ENCODE measurements at regions not wholly inside any gene's neighbourhood (a gene's known extent, or its start where the extent isn't known, plus 50 kb on each side); places are given as distances from the start of the nearest gene placed in this dataset.

DNA sequence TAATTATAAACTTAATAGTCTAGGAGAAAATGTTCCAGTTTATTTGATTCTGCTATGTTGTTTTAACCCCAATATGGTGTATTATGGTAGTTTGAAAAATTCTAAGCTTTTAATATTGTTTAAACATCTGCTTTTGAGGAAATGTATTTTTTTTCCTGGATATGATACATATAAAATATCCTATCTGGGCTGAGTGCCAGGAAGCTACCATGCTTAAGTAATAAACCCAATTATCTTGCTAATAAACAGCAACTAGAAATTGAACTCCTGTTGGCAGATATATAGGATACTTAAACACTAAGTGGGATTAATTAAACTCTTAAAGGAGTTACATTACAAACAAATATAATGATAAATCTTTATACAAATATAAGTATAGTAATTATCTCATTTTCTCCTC lies 293.7 kb upstream of the GRM7 start:
- no peak for DNase-seq
- intact Hi-C loops (cut with DNase I): no loop called here
- Histone ChIP-seq H3K4me1 (ENCODE audit: insufficient read depth) (no peaks in the 10 kb centered on the region), H3K36me3 (no peaks in the 10 kb centered on the region), H3K27ac (no peak overlapping the region), H3K9me3 (no peaks in the 10 kb centered on the region), H3K27me3 (no peaks in the 10 kb centered on the region), H3K4me3 (no peak overlapping the region)
- TF ChIP-seq, protein P1, sequence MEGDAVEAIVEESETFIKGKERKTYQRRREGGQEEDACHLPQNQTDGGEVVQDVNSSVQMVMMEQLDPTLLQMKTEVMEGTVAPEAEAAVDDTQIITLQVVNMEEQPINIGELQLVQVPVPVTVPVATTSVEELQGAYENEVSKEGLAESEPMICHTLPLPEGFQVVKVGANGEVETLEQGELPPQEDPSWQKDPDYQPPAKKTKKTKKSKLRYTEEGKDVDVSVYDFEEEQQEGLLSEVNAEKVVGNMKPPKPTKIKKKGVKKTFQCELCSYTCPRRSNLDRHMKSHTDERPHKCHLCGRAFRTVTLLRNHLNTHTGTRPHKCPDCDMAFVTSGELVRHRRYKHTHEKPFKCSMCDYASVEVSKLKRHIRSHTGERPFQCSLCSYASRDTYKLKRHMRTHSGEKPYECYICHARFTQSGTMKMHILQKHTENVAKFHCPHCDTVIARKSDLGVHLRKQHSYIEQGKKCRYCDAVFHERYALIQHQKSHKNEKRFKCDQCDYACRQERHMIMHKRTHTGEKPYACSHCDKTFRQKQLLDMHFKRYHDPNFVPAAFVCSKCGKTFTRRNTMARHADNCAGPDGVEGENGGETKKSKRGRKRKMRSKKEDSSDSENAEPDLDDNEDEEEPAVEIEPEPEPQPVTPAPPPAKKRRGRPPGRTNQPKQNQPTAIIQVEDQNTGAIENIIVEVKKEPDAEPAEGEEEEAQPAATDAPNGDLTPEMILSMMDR (IDR thresholded peaks at IDR 0.05): no peak
- no peak for TF ChIP-seq POLR2A (IDR thresholded peaks at IDR 0.05)
- TF ChIP-seq EP300 (IDR thresholded peaks at IDR 0.05): no peak

DNA sequence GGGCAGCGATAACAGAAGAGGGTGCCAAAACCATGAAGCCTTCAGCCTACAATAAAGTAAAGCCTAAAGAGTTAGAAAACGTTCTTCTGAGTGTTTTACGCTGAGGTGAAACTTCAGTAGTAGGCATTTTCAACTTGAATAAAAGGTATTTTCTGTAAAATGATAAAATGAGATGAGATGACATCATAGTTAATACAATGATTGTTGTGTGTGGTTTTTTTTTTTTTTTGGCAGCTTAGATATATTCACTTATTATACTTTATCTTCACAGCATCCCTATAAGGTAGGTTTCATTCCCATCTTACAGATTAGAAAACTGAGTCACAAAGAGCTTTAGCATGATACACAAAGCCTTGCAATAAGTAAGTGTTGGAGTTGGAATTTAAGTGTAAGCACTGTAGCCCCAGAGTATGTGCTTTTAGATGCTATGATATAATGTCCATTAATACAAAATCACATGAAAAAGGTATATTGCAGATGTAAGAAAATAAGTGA lies 291.9 kb upstream of the GRM7 start:
- Histone ChIP-seq H3K27ac (no peak overlapping the region), H3K4me1 (ENCODE audit: insufficient read depth) (no peaks in the 10 kb centered on the region), H3K4me3 (no peak overlapping the region), H3K9me3 (no peaks in the 10 kb centered on the region), H3K36me3 (no peaks in the 10 kb centered on the region), H3K27me3 (no peaks in the 10 kb centered on the region)
- WGBS, 3 donors: 84 to 86% (median 84%) methylated on average over 3 of the region's 3 CpGs
- TF ChIP-seq POLR2A (IDR thresholded peaks at IDR 0.05) (no peak), EP300 (IDR thresholded peaks at IDR 0.05) (no peak)
- TF ChIP-seq, protein P1 (IDR thresholded peaks at IDR 0.05): no peak
- intact Hi-C loops (cut with DNase I): no loop called here
- DNase-seq: no peak

DNA sequence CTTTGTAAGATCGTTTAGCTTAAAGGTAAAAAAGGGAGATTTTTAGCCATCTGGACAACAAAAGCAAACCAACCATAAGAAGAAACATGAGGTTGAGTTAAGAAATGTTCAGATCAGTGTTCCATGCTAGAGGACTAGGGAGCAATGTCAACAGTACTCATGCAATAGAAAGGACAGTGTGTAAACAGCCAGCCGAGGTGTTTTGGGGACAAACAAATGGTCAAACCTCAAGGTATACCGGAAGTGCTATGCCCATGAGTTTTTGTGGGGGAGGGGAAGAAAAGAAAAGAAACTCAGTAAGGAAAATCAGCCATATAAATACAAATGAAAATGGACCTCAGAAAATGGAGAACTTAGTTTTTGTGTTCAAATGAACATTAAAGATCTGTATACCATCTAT lies 289.5 kb upstream of the GRM7 start:
- no peak for DNase-seq
- Histone ChIP-seq H3K36me3 (no peaks in the 10 kb centered on the region), H3K4me1 (ENCODE audit: insufficient read depth) (no peaks in the 10 kb centered on the region), H3K4me3 (no peak overlapping the region), H3K27ac (no peak overlapping the region), H3K27me3 (no peaks in the 10 kb centered on the region), H3K9me3 (no peaks in the 10 kb centered on the region)
- 85 to 91% (median 90%) methylated on average over 3 of the region's 3 CpGs for WGBS, 3 donors
- TF ChIP-seq EP300 (IDR thresholded peaks at IDR 0.05) (no peak), POLR2A (IDR thresholded peaks at IDR 0.05) (no peak)
- intact Hi-C loops (cut with DNase I): no loop called here

DNA sequence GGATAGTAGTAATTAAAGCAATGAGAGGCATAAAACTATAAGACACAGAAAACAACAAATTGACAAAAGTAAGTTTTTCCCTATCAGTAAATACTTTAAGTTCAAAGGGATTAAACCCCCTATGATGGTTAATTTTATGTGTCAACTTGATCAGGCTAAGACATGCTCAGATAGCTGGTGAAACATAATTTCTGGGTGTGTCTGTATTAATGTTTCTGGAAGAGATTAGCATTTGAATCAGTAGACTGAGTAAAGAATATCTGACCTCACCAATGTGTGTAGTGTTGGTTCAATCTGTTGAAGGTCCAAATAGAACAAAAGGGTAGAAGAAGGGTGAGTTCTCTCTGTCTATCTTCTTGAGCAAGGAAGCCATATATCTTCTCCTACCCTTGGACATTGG lies 283.3 kb upstream of the GRM7 start:
- H3K27ac ChIP-seq: no peak overlapping the region
- H3K36me3 ChIP-seq: no peaks in the 10 kb centered on the region
- no peak overlapping the region for H3K4me3 ChIP-seq
- DNase-seq: no peak
- H3K4me1 ChIP-seq (ENCODE audit: insufficient read depth): no peaks in the 10 kb centered on the region
- intact Hi-C loops (cut with DNase I): no loop called here
- no peaks in the 10 kb centered on the region for H3K27me3 ChIP-seq
- TF ChIP-seq EP300 (IDR thresholded peaks at IDR 0.05) (no peak), POLR2A (IDR thresholded peaks at IDR 0.05) (no peak)
- TF ChIP-seq, protein P1 (IDR thresholded peaks at IDR 0.05): no peak
- no peaks in the 10 kb centered on the region for H3K9me3 ChIP-seq

DNA sequence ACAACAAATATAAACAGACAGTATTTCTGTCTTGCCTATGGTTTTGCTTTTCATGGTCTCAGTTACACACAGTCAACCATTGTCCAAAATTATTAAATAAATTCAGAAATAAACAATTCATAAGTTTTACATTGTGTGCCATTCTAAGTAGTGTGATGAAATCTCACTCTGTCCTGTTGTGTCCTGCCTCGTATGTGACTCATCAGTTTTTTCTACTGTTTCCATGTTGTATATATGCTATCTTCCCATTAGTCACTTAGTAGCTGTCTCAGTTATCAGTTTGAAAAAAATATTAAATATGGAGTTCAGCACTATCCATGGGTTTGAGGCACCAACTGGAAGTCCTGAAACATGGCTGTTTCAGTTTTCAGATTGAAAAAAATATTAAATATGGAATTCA lies 282.4 kb upstream of the GRM7 start:
- Histone ChIP-seq H3K36me3 (no peaks in the 10 kb centered on the region), H3K4me1 (ENCODE audit: insufficient read depth) (no peaks in the 10 kb centered on the region), H3K27ac (no peak overlapping the region), H3K9me3 (no peaks in the 10 kb centered on the region), H3K4me3 (no peak overlapping the region), H3K27me3 (no peaks in the 10 kb centered on the region)
- no peak for TF ChIP-seq POLR2A (IDR thresholded peaks at IDR 0.05)
- TF ChIP-seq, protein P1 (IDR thresholded peaks at IDR 0.05): no peak
- no peak for TF ChIP-seq EP300 (IDR thresholded peaks at IDR 0.05)
- intact Hi-C loops (cut with DNase I): no loop called here
- WGBS, 3 donors: 64 to 76% (median 73%) methylated on average over 1 of the region's 1 CpG
- DNase-seq: no peak
